GM23248 (cell line): ENCODE measurements at regions not wholly inside any gene's neighbourhood (a gene's known extent, or its start where the extent isn't known, plus 50 kb on each side); places are given as distances from the start of the nearest gene placed in this dataset.

ENCODE experiments used
- DNase-seq: peaks from one replicate; pipeline ENCODE4 v3.0.0-alpha.2; 2015
- H2AFZ ChIP-seq: fragments of 200-600 bp; sonication (generic); 2 replicates; pipeline ENCODE4 v1.6.1; 2016; ENCODE audit warnings: antibody characterized with exemption
- H3F3A ChIP-seq: fragments of 200-600 bp; sonication (generic); 2 replicates; pipeline ENCODE4 v1.6.1; 2016; ENCODE audit warnings: mild to moderate bottlenecking, antibody characterized with exemption, mixed run types; ENCODE audit not compliant: insufficient read depth
- H3K27ac ChIP-seq: fragments of 200-600 bp; sonication (generic); 2 replicates; pipeline ENCODE4 v1.5.1; 2016; ENCODE audit warnings: mild to moderate bottlenecking
- H3K27me3 ChIP-seq: fragments of 200-600 bp; sonication (generic); replicated peaks from 2 replicates; pipeline ENCODE4 v1.6.1; 2016; ENCODE audit warnings: mild to moderate bottlenecking; ENCODE audit not compliant: insufficient read depth
- H3K36me3 ChIP-seq: fragments of 200-600 bp; sonication (generic); 2 replicates; pipeline ENCODE4 v1.6.1; 2016; ENCODE audit warnings: low read depth, mild to moderate bottlenecking
- H3K4me1 ChIP-seq: fragments of 200-600 bp; sonication (generic); 2 replicates; pipeline ENCODE4 v1.6.1; 2016; ENCODE audit warnings: mild to moderate bottlenecking; ENCODE audit not compliant: insufficient read depth
- H3K4me2 ChIP-seq: fragments of 200-600 bp; sonication (generic); one replicate; pipeline ENCODE4 v1.6.1; 2016; ENCODE audit warnings: mild to moderate bottlenecking; ENCODE audit not compliant: unreplicated experiment
- H3K4me3 ChIP-seq: fragments of 200-600 bp; sonication (generic); 2 replicates; pipeline ENCODE4 v1.5.1; 2016; ENCODE audit warnings: mild to moderate bottlenecking
- H3K79me2 ChIP-seq: fragments of 200-600 bp; sonication (generic); 2 replicates; pipeline ENCODE4 v1.6.1; 2016; ENCODE audit warnings: mild to moderate bottlenecking; ENCODE audit not compliant: insufficient read depth
- H3K9ac ChIP-seq: fragments of 200-600 bp; sonication (generic); 2 replicates; pipeline ENCODE4 v1.6.1; 2016; ENCODE audit warnings: mild to moderate bottlenecking
- H3K9me2 ChIP-seq: fragments of 200-600 bp; sonication (generic); 2 replicates; pipeline ENCODE4 v1.6.1; 2016; ENCODE audit warnings: mixed run types, mild to moderate bottlenecking, moderate library complexity; ENCODE audit not compliant: insufficient read depth
- H3K9me3 ChIP-seq: fragments of 200-600 bp; sonication (generic); one replicate; pipeline ENCODE4 v1.6.1; 2017; ENCODE audit warnings: low read depth
- H4K20me1 ChIP-seq: fragments of 200-600 bp; sonication (generic); 2 replicates; pipeline ENCODE4 v1.6.0; 2016; ENCODE audit not compliant: insufficient read depth
- EZH2 ChIP-seq: fragments of 200-600 bp; sonication (generic); IDR thresholded peaks from 2 replicates; pipeline ENCODE4 v1.6.1; 2018; ENCODE audit warnings: antibody characterized with exemption, mild to moderate bottlenecking; ENCODE audit not compliant: insufficient read depth, poor library complexity, severe bottlenecking
- EZH2phosphoT487 ChIP-seq: fragments of 200-600 bp; sonication (generic); IDR thresholded peaks from 2 replicates; pipeline ENCODE4 v1.6.1; 2018; ENCODE audit warnings: antibody characterized with exemption, moderate library complexity, mild to moderate bottlenecking, low read depth; ENCODE audit not compliant: insufficient read depth
- WGBS, 2 experiments: methylation state at CpG; one replicate each; pipeline ENCODE4 v1.1.6; 2015 to 2017; ENCODE audit warnings: low lambda C conversion rate in 2 of 2, low coverage in 1 of 2; ENCODE audit errors: missing lambda C conversion rate in 2 of 2; 5-methylcytosine and 5-hydroxymethylcytosine counted together
- in situ Hi-C: fragments of 300-500 bp; cut with MboI; formaldehyde crosslinking; loops from 2 replicates; pipeline ENCODE4 v1.15.0; 2020

DNA sequence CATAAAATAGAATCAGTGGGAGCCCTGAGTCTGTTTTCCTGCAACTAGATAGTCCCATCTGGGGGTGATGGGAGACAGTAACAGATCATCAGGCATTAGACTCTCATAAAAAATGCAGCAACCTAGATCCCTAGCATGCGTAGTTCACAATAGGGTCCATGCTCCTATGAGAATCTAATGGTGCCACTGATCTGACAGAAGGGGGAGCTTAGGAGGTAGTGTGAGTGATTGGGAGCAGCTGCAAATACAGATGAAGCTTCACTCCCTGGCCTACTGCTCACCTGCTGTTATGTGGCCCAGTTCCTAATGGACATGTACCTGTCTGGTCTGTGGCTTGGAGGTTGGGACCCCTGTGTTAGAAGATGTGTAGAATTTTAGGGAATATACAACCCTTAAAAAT is 904.5 kb upstream of the EPHA7 start:
- H3F3A ChIP-seq, result no peaks in the 10 kb centered on the region
- H2AFZ ChIP-seq, result no peak overlapping the region
- H3K79me2 ChIP-seq, result no peaks in the 10 kb centered on the region
- no peaks in the 10 kb centered on the region for H3K36me3 ChIP-seq
- H4K20me1 ChIP-seq, result no peaks in the 10 kb centered on the region
- DNase-seq, result no peak
- H3K27ac ChIP-seq, result no peak overlapping the region
- no peaks in the 10 kb centered on the region for H3K4me1 ChIP-seq
- in situ Hi-C loops, result no loop called here
- H3K9me2 ChIP-seq, result no peaks in the 10 kb centered on the region
- WGBS, 2 experiments, result 31 to 38% methylated on average over 1 of the region's 1 CpG
- no peak overlapping the region for H3K4me2 ChIP-seq
- no peak overlapping the region for H3K4me3 ChIP-seq
- no peak for TF ChIP-seq EZH2phosphoT487
- TF ChIP-seq EZH2, result no peak
- no peak overlapping the region for H3K9ac ChIP-seq
- no peaks in the 10 kb centered on the region for H3K27me3 ChIP-seq
- no peaks in the 10 kb centered on the region for H3K9me3 ChIP-seq

DNA sequence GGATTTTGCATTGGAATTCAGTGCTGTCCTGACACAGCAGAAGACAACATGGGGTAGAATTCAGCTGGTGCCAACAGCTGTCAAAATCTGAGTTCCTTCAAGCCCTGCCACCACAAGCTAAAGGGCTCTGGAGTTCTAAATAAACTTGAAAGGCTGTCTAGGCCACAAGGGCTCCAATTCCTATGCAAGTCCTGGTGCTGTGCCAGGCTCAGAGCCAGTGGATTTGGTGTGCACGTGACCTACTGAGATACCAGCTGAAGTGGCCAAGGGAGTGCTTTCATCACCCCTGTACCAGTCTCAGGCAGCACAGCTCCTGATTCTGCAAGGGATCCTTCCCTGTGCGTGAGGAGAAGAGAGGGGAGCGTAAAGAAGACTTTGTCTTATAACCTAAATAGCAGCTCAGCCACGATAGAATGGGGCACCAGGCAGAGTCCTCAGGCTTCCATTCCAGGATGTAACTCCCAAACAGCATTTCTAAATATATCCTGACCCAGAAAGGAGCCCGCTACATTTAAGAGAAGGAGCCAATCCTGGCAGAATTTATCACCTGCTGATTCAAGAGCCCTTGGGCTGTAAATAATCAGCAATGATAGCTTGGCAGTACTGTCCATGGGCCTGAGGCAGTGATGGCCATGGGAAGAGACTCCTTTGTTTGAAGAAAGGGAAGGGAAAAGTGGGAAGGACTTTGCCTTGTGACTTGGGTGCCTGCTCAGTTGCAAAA is 881.2 kb upstream of the EPHA7 start:
- no peak for DNase-seq
- Histone ChIP-seq H3K36me3 (no peaks in the 10 kb centered on the region), H4K20me1 (no peaks in the 10 kb centered on the region), H2AFZ (no peak overlapping the region), H3K4me1 (no peaks in the 10 kb centered on the region), H3K79me2 (no peaks in the 10 kb centered on the region), H3K9me3 (no peaks in the 10 kb centered on the region), H3F3A (no peaks in the 10 kb centered on the region), H3K27me3 (no peaks in the 10 kb centered on the region), H3K4me2 (no peak overlapping the region), H3K4me3 (no peak overlapping the region), H3K27ac (no peak overlapping the region), H3K9me2 (no peaks in the 10 kb centered on the region), H3K9ac (no peak overlapping the region)
- in situ Hi-C loops, result no loop called here
- TF ChIP-seq EZH2phosphoT487, result no peak
- WGBS, 2 experiments, result 19 to 21% methylated on average over 5 of the region's 5 CpGs

DNA sequence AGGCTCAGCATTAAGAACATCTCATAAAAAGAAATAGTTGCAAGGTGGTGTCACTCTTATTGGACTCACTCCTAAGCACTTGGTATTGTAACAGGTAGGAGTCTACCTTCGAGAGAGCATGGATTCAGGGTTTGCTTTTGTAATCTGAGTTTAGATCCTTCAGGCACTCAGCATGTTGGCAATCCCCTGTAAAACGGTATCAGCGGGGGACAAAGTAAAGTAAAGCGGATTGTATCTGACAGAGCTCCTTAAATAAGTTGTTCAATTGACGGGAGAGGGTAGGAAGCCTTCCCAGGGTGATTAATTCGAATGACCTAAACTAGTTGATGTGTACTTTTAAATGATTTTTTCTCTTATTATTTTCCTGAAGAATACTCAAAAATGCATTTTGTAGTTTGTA is 869.8 kb upstream of the EPHA7 start:
- Histone ChIP-seq H3K9ac (no peak overlapping the region), H3K27ac (no peak overlapping the region), H3K79me2 (no peaks in the 10 kb centered on the region), H2AFZ (no peak overlapping the region), H4K20me1 (no peaks in the 10 kb centered on the region), H3K4me3 (no peak overlapping the region), H3K36me3 (no peaks in the 10 kb centered on the region), H3F3A (no peaks in the 10 kb centered on the region), H3K4me1 (no peaks in the 10 kb centered on the region), H3K9me3 (no peaks in the 10 kb centered on the region), H3K9me2 (no peaks in the 10 kb centered on the region), H3K4me2 (no peak overlapping the region), H3K27me3 (no peaks in the 10 kb centered on the region)
- 13 to 21% methylated on average over 6 of the region's 6 CpGs for WGBS, 2 experiments
- in situ Hi-C loops, result no loop called here
- no peak for TF ChIP-seq EZH2
- TF ChIP-seq EZH2phosphoT487, result no peak
- no peak for DNase-seq

DNA sequence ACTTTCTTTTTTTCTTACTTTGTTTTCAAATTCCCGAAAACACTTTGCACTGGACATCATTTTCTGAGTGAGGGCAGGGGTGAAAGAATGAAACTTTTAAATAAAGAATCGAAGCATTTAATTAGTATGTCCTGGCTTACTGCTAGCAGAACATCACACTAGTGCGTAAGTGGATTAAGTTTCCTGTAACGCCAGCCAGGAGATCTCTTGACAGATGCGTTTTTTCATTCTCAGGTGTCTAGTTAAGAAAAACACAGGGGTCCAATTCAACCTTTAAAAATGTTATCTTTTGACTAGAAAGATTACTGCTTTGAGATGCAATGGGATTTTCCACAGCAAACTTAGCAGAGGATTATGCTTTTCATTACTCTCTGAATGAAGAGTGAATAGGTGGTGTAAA is 858.8 kb upstream of the EPHA7 start:
- Histone ChIP-seq H3K4me2 (no peak overlapping the region), H3K9me2 (no peaks in the 10 kb centered on the region), H3K9me3 (no peaks in the 10 kb centered on the region), H3K79me2 (no peaks in the 10 kb centered on the region), H3K27ac (no peak overlapping the region), H3K36me3 (no peaks in the 10 kb centered on the region), H3K9ac (no peak overlapping the region), H3K4me3 (no peak overlapping the region), H3K27me3 (no peaks in the 10 kb centered on the region), H3F3A (no peaks in the 10 kb centered on the region), H3K4me1 (no peaks in the 10 kb centered on the region), H4K20me1 (no peaks in the 10 kb centered on the region), H2AFZ (no peak overlapping the region)
- in situ Hi-C loops, result no loop called here
- 10 to 15% methylated on average over 5 of the region's 5 CpGs for WGBS, 2 experiments
- DNase-seq, result no peak
- TF ChIP-seq EZH2 (no peak), EZH2phosphoT487 (no peak)

DNA sequence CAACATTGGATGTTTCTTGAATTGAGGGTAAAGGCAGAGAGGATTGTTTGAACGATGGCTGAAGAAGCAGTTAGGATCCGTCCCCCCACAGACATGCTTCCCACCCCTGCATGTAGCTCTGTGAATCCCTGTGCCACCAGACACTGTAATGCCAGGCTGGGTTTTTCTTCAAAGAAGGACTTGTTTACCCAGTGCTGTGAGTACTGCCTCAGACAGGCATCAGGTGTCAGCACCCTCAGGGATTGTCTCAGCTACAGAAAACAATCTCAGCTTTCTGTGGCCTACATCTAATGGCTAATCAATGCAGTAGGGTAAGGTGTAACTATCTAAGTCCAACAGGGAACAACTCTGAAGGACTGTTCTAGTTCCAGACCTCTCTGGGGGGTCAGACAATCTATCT is 853.0 kb upstream of the EPHA7 start:
- Histone ChIP-seq H3K36me3 (no peaks in the 10 kb centered on the region), H3K9me3 (no peaks in the 10 kb centered on the region), H3K4me3 (no peak overlapping the region), H3K27ac (no peak overlapping the region), H3K9ac (no peak overlapping the region), H3F3A (no peaks in the 10 kb centered on the region), H3K4me2 (no peak overlapping the region), H2AFZ (no peak overlapping the region), H3K79me2 (no peaks in the 10 kb centered on the region), H3K27me3 (no peaks in the 10 kb centered on the region), H3K4me1 (no peaks in the 10 kb centered on the region), H3K9me2 (no peaks in the 10 kb centered on the region), H4K20me1 (no peaks in the 10 kb centered on the region)
- in situ Hi-C loops, result no loop called here
- no peak for DNase-seq
- TF ChIP-seq EZH2, result no peak
- no peak for TF ChIP-seq EZH2phosphoT487
- WGBS, 2 experiments, result 3 to 11% methylated on average over 2 of the region's 2 CpGs
